Stomach (tissue), 8 donors: ENCODE measurements at regions not wholly inside any gene's neighbourhood (a gene's known extent, or its start where the extent isn't known, plus 50 kb on each side); places are given as distances from the start of the nearest gene placed in this dataset.

ENCODE experiments used
- DNase-seq, 2 donors: peaks; one replicate each; pipeline versions ENCODE4 v3.0.0 to v3.0.0-alpha.2; 2013 to 2019
- H3K27ac ChIP-seq, 5 donors: fragments of 200-600 bp in 4 of 5; sonication (generic) in 4 of 5; one replicate each; pipeline ENCODE4 v1.5.1; 2013 to 2019; ENCODE audit warnings: mild to moderate bottlenecking in 1 of 5, moderate library complexity in 1 of 5
- H3K27me3 ChIP-seq, 3 donors: fragments of 200-600 bp; sonication (generic); one replicate each; pipeline ENCODE4 v1.5.1; 2017 to 2019; ENCODE audit warnings: mixed run types in 1 of 3
- H3K36me3 ChIP-seq, 4 donors: fragments of 200-600 bp; sonication (generic); 1 replicate in 3 of 4; 2 replicates in 1 of 4; pipeline ENCODE4 v1.5.1; 2016 to 2019
- H3K4me1 ChIP-seq, 4 donors: fragments of 200-600 bp; sonication (generic); one replicate each; pipeline ENCODE4 v1.5.1; 2016 to 2019
- H3K4me3 ChIP-seq, 4 donors: fragments of 200-600 bp; sonication (generic) in 3 of 4; one replicate each; pipeline ENCODE4 v1.5.1; 2016 to 2019; ENCODE audit warnings: mild to moderate bottlenecking in 1 of 4
- H3K9me3 ChIP-seq, 4 donors: fragments of 200-600 bp; sonication (generic); one replicate each; pipeline ENCODE4 v1.5.1; 2016 to 2019
- CTCF ChIP-seq, 7 experiments: fragments of 450-650 bp in 4 of 7; fragments of 200-600 bp in 3 of 7; sonication (generic) in 3 of 7; IDR thresholded peaks; one replicate each; pipeline ENCODE4 v1.5.1; 2016 to 2019; ENCODE audit warnings: antibody characterized with exemption in 7 of 7, control low read depth in 2 of 7, mild to moderate bottlenecking in 1 of 7
- EP300 ChIP-seq: sonication (generic); formaldehyde crosslinking; IDR thresholded peaks from one replicate; pipeline ENCODE4 v1.6.1; 2017; ENCODE audit warnings: antibody characterized with exemption
- POLR2A ChIP-seq, 4 donors: fragments of 450-650 bp; IDR thresholded peaks; one replicate each; pipeline ENCODE4 v1.6.1; 2016; ENCODE audit warnings: antibody characterized with exemption in 4 of 4, control low read depth in 2 of 4, mild to moderate bottlenecking in 1 of 4, moderate library complexity in 1 of 4
- POLR2AphosphoS5 ChIP-seq, 3 donors: sonication (generic); formaldehyde crosslinking; IDR thresholded peaks; one replicate each; pipeline ENCODE4 v1.6.1; 2016; ENCODE audit warnings: antibody characterized with exemption in 3 of 3
- WGBS, 5 donors: extraction: QIAGEN DNeasy Blood & Tissue Kit in 3 of 5; methylation state at CpG; one replicate each; pipeline versions ENCODE4 v1.1.5 to v1.1.7; 2013 to 2018; 5-methylcytosine and 5-hydroxymethylcytosine counted together
- intact Hi-C: fragments of 100-400 bp; cut with DNase I; formaldehyde crosslinking; loops from one replicate; pipeline ENCODE4 v1.15.1; 2023; ENCODE audit warnings: low total_unique reads
- donor health status: healthy with polysubstance abuse.
- donor health status: Bipolar disorder and iron deficiency.
- donor health status: healthy.

GRCh38 chr9:28583832-28584231, 1010.6 kb upstream of the C9orf72 start:
- 86 to 92% (median 91%) methylated on average over 1 of the region's 1 CpG for WGBS, 5 donors
- Histone ChIP-seq H3K27ac (no peak overlapping the region), H3K4me1 (no peaks in the 10 kb centered on the region), H3K27me3 (no peaks in the 10 kb centered on the region), H3K4me3 (no peak overlapping the region), H3K36me3 (no peaks in the 10 kb centered on the region), H3K9me3 (peaks cover 0 to 4% (median 2%) of the 10 kb centered on the region in 4 donors)
- TF ChIP-seq CTCF (IDR thresholded peaks at IDR 0.05), result no peak
- TF ChIP-seq EP300, result no peak
- TF ChIP-seq POLR2A (IDR thresholded peaks at IDR 0.05), result no peak
- no peak for TF ChIP-seq POLR2AphosphoS5 (IDR thresholded peaks at IDR 0.05)
- intact Hi-C loops, result no loop called here
- no peak for DNase-seq

- Histone ChIP-seq H3K27ac (no peak overlapping the region), H3K9me3 (peaks cover 0 to 4% (median 2%) of the 10 kb centered on the region in 4 donors), H3K27me3 (no peaks in the 10 kb centered on the region), H3K4me1 (no peaks in the 10 kb centered on the region), H3K36me3 (no peaks in the 10 kb centered on the region), H3K4me3 (no peak overlapping the region)
- TF ChIP-seq POLR2AphosphoS5 (IDR thresholded peaks at IDR 0.05) (no peak), EP300 (no peak), CTCF (IDR thresholded peaks at IDR 0.05) (no peak), POLR2A (IDR thresholded peaks at IDR 0.05) (no peak)
- 45 to 70% (median 65%) methylated on average over 2 of the region's 2 CpGs for WGBS, 5 donors
- DNase-seq, result no peak
- intact Hi-C loops, result no loop called here
Measured at GRCh38 chr9:28584542-28584941, 1011.3 kb upstream of the C9orf72 start.

GRCh38 chr9:28587052-28587451, 1013.8 kb upstream of the C9orf72 start:
- 86 to 93% (median 90%) methylated on average over 1 of the region's 1 CpG for WGBS, 5 donors
- TF ChIP-seq EP300 (no peak), POLR2AphosphoS5 (IDR thresholded peaks at IDR 0.05) (no peak), CTCF (IDR thresholded peaks at IDR 0.05) (no peak), POLR2A (IDR thresholded peaks at IDR 0.05) (no peak)
- no peak overlapping the region for H3K4me3 ChIP-seq
- no peaks in the 10 kb centered on the region for H3K4me1 ChIP-seq
- H3K9me3 ChIP-seq, result peaks cover 0 to 4% (median 2%) of the 10 kb centered on the region in 4 donors
- DNase-seq, result no peak
- no peaks in the 10 kb centered on the region for H3K27me3 ChIP-seq
- intact Hi-C loops, result no loop called here
- no peak overlapping the region for H3K27ac ChIP-seq
- H3K36me3 ChIP-seq, result no peaks in the 10 kb centered on the region

- DNase-seq, result peak in 1 of 2 donors; percentile 3
- WGBS, 5 donors, result 63 to 73% (median 70%) methylated on average over 3 of the region's 3 CpGs
- no peaks in the 10 kb centered on the region for H3K27me3 ChIP-seq
- no peaks in the 10 kb centered on the region for H3K4me1 ChIP-seq
- TF ChIP-seq EP300, result no peak
- no peak for TF ChIP-seq POLR2AphosphoS5 (IDR thresholded peaks at IDR 0.05)
- no peak for TF ChIP-seq CTCF (IDR thresholded peaks at IDR 0.05)
- TF ChIP-seq POLR2A (IDR thresholded peaks at IDR 0.05), result no peak
- H3K4me3 ChIP-seq, result no peak overlapping the region
- no peak overlapping the region for H3K27ac ChIP-seq
- H3K36me3 ChIP-seq, result no peaks in the 10 kb centered on the region
- intact Hi-C loops, result no loop called here
- no peaks in the 10 kb centered on the region for H3K9me3 ChIP-seq
Measured at GRCh38 chr9:28598408-28598807, 1025.1 kb upstream of the C9orf72 start.
